NCI-H2227 (cell line): ENCODE measurements at regions not wholly inside any gene's neighbourhood (a gene's known extent, or its start where the extent isn't known, plus 50 kb on each side); places are given as distances from the start of the nearest gene placed in this dataset.

Experiments
- DNase-seq: peaks from one replicate; lab custom pipeline; 2025; ENCODE audit not compliant: unreplicated experiment; lab: John Stamatoyannopoulos, UW

GRCh38 chr1:57883642-57883995, 459.8 kb upstream of the DAB1 start:
- DNase-seq: no peak

GRCh38 chr1:57882934-57883641, 459.2 kb upstream of the DAB1 start:
- no peak for DNase-seq

GRCh38 chr1:57882072-57882471, 458.2 kb upstream of the DAB1 start:
- DNase-seq: no peak

- no peak for DNase-seq
Measured at GRCh38 chr1:57881639-57882038, 457.8 kb upstream of the DAB1 start.

DNA sequence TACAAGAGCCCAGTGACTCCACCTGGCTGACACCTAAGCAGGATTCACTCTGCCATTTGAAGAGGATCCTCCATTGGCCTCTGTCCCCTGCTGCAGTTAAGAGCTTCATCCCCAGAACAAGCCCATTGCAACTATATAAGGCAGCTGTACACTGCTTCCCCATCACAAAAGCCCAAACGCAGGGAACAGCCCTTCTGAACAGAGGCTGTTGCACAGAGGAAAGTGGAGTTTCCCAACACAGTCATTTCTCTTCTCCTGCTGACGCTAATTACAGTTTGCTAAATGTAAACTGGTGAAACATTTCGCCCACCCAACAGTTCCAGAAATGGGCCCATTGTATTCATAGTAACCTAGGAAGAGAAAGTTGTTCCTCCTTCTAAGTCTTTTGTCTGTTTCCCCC, 455.8 kb upstream of the DAB1 start:
- no peak for DNase-seq

- DNase-seq: peak; percentile 15
Measured at GRCh38 chr1:57874418-57874877, 450.6 kb upstream of the DAB1 start.

GRCh38 chr1:57872913-57873312, 449.1 kb upstream of the DAB1 start:
- no peak for DNase-seq

- DNase-seq: no peak
Measured at GRCh38 chr1:57868908-57869307, 445.0 kb upstream of the DAB1 start.

DNA sequence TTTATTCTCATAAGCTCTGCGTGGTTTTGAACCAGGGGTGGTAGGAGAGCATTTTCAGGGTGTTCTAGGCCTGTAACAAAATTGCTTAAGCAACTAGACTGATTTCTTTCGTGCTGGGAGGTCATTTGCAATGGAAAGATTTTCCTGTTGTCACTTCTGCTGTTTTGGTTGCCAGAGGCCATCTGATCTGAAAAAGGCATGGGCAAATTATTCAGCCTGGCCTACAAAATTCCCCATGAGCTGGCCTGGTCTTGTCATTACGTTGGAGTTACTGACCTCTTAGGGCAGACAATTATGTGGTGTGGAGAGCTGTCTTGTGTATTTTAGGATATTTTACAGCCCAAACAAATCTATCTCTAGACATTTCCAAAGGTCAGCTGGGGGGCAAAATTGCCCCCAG, 444.4 kb upstream of the DAB1 start:
- no peak for DNase-seq

DNA sequence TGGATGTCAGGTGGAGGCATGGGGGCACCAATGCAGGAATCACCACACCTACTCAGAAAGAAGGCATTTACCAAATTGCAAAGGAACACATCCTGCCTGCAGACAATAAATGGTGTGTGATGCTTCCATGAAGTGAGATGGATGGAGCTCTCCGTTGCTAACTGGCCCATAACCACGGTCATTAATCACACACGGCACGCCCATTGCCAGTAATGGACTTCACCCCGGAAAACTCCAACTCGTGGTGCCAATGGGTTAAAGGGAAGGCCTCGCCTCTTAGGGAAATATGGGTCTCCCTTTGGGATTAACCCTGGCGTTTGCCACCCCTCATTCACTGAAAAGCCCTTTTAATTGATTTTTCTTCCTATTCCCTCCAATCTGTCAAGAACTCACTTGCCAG, 443.1 kb upstream of the DAB1 start:
- DNase-seq: no peak

DNA sequence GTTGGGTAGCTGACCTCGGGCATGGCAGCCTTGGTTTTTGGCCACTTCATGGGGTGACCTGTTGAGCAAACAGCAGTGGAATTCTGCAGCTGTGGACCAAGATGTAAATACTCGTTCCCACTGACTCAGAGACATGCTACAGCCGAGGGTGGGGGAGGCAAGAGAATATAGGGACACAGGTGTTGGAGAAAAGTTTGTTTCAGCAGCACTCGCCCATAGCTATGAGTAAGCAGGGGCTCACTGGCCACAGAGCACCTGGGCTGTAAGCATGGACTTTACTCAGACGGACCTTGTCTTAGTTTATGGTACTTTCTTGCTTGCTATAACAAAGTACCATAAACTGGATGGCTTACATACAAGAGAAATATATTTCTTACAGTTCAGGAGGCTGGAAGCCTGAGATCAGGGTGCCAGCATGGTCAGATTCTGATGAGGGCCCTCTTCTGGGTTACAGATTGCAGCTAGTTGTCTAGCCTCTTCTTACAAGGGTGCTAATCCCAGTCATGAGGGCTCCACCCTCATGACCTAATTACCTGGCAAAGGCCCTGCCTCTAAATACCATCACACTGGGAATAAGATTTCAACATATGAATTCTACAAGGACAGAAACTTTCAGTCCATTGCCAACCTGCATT, 437.2 kb upstream of the DAB1 start:
- no peak for DNase-seq

GRCh38 chr1:57860325-57860724, 436.5 kb upstream of the DAB1 start:
- DNase-seq: no peak

- no peak for DNase-seq
Measured at GRCh38 chr1:57858740-57859139, 434.9 kb upstream of the DAB1 start.

- DNase-seq: no peak
Measured at GRCh38 chr1:57857809-57858208, 433.9 kb upstream of the DAB1 start.

- no peak for DNase-seq
Measured at GRCh38 chr1:57854436-57854835, 430.6 kb upstream of the DAB1 start.

DNA sequence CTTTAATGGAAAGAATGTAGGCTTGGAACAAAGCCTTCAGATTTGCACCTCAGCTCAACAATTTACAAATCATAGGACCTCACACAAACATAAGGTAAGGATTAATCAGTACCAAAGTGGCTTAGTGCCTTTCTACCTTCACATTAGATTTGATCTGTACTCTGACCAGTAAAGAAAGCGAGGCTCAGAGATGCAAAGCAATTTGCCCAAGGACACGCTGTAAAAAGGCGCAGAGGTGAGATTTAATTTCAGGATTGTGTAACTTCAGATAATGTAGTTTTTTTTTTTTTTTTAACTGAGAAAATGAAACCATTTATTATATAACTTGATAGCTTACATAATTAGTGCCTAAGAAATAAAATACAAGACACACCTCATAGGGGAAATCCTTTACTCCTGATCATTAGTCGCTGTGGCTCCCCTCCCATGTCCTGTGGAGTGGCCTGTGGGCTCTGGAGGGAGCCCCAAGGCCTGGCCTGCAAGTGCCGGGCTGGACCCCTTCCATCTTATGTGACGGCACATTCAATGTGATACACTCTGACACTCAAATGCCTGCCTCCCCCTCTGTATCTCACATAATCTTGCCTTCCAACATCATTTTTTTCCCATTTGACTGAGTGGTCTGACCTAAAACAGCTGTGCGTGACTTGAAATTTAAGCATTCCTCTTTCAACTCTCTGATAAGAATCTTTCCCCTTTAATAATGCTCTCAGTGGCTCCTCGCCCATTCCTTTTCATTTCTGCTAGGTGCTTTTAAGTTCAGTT, 426.5 kb upstream of the DAB1 start:
- no peak for DNase-seq

- no peak for DNase-seq
Measured at GRCh38 chr1:57848406-57848805, 424.5 kb upstream of the DAB1 start.

DNA sequence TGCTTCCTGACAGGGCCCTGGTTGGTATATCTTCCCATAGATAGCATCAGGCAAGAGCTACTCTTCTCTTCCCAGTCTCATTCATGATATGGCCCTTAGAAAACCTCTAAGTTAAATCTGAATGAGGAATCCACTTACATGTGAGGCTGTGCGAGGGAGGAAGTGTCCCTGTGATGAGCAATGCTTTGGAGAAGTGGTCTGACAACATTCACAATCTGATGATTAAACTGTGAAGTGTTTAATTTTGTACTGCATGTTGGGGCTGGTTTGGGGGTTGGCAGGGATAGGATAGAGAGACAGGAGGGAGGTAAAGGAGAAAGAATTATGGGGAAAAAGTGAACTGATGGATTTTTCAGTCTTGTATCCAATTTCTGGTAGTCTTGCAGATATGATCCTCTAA, 421.2 kb upstream of the DAB1 start:
- DNase-seq: no peak

- DNase-seq: no peak
Measured at GRCh38 chr1:57844382-57844980, 420.6 kb upstream of the DAB1 start.

GRCh38 chr1:57843760-57844159, 419.9 kb upstream of the DAB1 start:
- no peak for DNase-seq

GRCh38 chr1:57839526-57839925, 415.7 kb upstream of the DAB1 start:
- DNase-seq: no peak

DNA sequence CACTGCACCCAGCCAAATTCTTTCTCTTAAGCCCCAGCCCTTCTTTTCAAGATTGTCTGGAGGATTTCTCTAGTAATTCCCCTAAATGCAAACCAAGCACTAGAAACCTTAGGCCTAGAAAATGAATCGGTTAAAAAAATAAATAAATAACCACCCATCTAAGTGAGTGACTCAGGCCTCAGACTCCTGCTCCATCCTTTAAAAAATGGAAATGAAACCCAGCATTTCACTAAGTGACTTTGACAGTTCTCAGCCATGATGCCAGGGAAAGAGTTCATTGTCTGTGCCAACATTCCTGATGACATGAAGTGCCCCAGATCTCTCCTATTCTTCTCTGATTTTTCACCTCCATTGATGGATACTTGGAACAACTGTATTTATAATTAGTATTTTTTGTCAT, 415.2 kb upstream of the DAB1 start:
- DNase-seq: no peak
